BLaER1 (cell line): ENCODE measurements at regions not wholly inside any gene's neighbourhood (a gene's known extent, or its start where the extent isn't known, plus 50 kb on each side); places are given as distances from the start of the nearest gene placed in this dataset.
"Not testable (repeated sequence)": the region's sequence is repeated elsewhere in the genome, so short reads cannot be mapped to it uniquely, and the experiment has no call there.

Source experiments
- H3K27ac ChIP-seq: shearing (Covaris generic); formaldehyde crosslinking; 2 replicates; pipeline ENCODE4 v1.8.1; 2022
- H3K27me3 ChIP-seq: shearing (Covaris generic); formaldehyde crosslinking; 2 replicates; pipeline ENCODE4 v1.8.1; 2022
- H3K36me3 ChIP-seq: shearing (Covaris generic); formaldehyde crosslinking; 2 replicates; pipeline ENCODE4 v1.8.1; 2022
- H3K4me1 ChIP-seq: shearing (Covaris generic); formaldehyde crosslinking; 2 replicates; pipeline ENCODE4 v1.8.1; 2022
- H3K4me2 ChIP-seq: shearing (Covaris generic); formaldehyde crosslinking; 2 replicates; pipeline ENCODE4 v1.8.1; 2022
- H3K4me3 ChIP-seq: shearing (Covaris generic); formaldehyde crosslinking; 2 replicates; pipeline ENCODE4 v1.8.1; 2022
- H3K9ac ChIP-seq: shearing (Covaris generic); formaldehyde crosslinking; 2 replicates; pipeline ENCODE4 v1.8.1; 2022
- H3K9me3 ChIP-seq: shearing (Covaris generic); formaldehyde crosslinking; 2 replicates; pipeline ENCODE4 v1.8.1; 2022
- H4K20me1 ChIP-seq: shearing (Covaris generic); formaldehyde crosslinking; 2 replicates; pipeline ENCODE4 v1.8.1; 2022
- Cebpa-rat ChIP-seq: shearing (Covaris generic); IDR thresholded peaks from 2 replicates; pipeline ENCODE4 v1.8.1; 2022

- Histone ChIP-seq H3K9me3 (no peaks in the 10 kb centered on the region), H3K36me3 (no peaks in the 10 kb centered on the region), H3K4me2 (no peak overlapping the region), H3K4me1 (peaks cover 8% of the 10 kb centered on the region), H3K27me3 (no peaks in the 10 kb centered on the region), H3K4me3 (no peak overlapping the region), H3K27ac (no peak overlapping the region), H4K20me1 (no peaks in the 10 kb centered on the region), H3K9ac (no peak overlapping the region)
- no peak for TF ChIP-seq Cebpa-rat
Measured at GRCh38 chr1:182173808-182174512, 112.4 kb upstream of the ZNF648 start.

DNA sequence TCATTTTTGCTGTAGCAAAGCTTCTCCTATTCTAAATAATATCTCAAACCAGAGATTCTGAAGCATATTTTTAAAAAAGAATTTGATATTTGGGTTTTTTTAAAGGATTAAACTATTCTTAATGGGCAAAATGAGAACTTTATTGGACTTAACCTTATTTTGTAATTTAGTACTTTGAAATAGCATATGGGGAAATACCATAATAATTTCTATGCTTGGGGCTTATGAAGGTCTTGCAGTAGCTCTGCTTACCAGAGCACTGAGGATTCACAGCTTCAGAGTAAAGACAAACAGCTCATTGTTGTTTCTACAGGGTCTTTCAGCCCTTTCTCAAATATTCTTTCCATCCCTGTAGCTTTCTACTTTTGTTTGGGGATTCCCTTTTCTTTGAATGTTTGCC, 111.2 kb upstream of the ZNF648 start:
- Histone ChIP-seq H3K4me3 (no peak overlapping the region), H3K27ac (no peak overlapping the region), H3K4me1 (peaks cover 8% of the 10 kb centered on the region), H3K36me3 (no peaks in the 10 kb centered on the region), H4K20me1 (no peaks in the 10 kb centered on the region), H3K9me3 (no peaks in the 10 kb centered on the region), H3K4me2 (no peak overlapping the region), H3K27me3 (no peaks in the 10 kb centered on the region), H3K9ac (no peak overlapping the region)
- TF ChIP-seq Cebpa-rat, result no peak

GRCh38 chr1:182170891-182171461, 109.5 kb upstream of the ZNF648 start:
- Histone ChIP-seq H4K20me1 (no peaks in the 10 kb centered on the region), H3K36me3 (no peaks in the 10 kb centered on the region), H3K9me3 (no peaks in the 10 kb centered on the region), H3K4me3 (no peak overlapping the region), H3K9ac (no peak overlapping the region), H3K4me2 (peak overlapping the region; percentile 21; the same call in 1 of the 2 replicates), H3K27me3 (no peaks in the 10 kb centered on the region), H3K4me1 (peaks cover 8% of the 10 kb centered on the region), H3K27ac (no peak overlapping the region)
- no peak for TF ChIP-seq Cebpa-rat

GRCh38 chr1:182169203-182169602, 107.7 kb upstream of the ZNF648 start:
- Histone ChIP-seq H3K4me1 (peaks cover 8% of the 10 kb centered on the region), H3K27me3 (no peaks in the 10 kb centered on the region), H4K20me1 (no peaks in the 10 kb centered on the region), H3K4me3 (no peak overlapping the region), H3K9ac (no peak overlapping the region), H3K36me3 (no peaks in the 10 kb centered on the region), H3K9me3 (no peaks in the 10 kb centered on the region), H3K27ac (no peak overlapping the region), H3K4me2 (no peak overlapping the region)
- no peak for TF ChIP-seq Cebpa-rat

DNA sequence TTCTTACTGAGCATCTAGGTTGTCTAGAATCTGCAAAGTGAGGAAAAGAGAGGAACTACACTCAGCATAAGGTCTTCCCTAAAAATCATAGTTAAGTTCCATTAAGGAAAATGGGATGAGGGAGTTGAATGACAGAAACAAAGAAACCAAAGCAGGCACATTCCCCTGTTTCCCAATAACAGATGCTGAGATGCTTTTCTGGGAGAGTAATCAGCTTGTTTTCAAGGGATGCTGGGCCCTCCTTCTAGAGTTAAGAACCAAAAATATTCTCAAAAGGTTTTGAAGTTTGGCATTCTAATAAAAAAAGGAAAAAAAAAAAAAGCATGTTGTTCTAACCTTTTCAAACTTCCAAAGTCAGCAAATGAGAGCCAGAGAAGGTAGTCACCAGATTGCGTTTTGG, 105.2 kb upstream of the ZNF648 start:
- Histone ChIP-seq H4K20me1 (no peaks in the 10 kb centered on the region), H3K4me2 (no peak overlapping the region), H3K9me3 (no peaks in the 10 kb centered on the region), H3K9ac (no peak overlapping the region), H3K4me3 (no peak overlapping the region), H3K27me3 (no peaks in the 10 kb centered on the region), H3K27ac (no peak overlapping the region), H3K4me1 (peaks cover 8% of the 10 kb centered on the region), H3K36me3 (no peaks in the 10 kb centered on the region)
- TF ChIP-seq Cebpa-rat, result no peak

- Histone ChIP-seq H3K4me1 (peaks cover 5% of the 10 kb centered on the region), H4K20me1 (no peaks in the 10 kb centered on the region), H3K9me3 (no peaks in the 10 kb centered on the region), H3K4me2 (no peak overlapping the region), H3K36me3 (no peaks in the 10 kb centered on the region), H3K4me3 (no peak overlapping the region), H3K9ac (no peak overlapping the region), H3K27ac (no peak overlapping the region), H3K27me3 (no peaks in the 10 kb centered on the region)
- TF ChIP-seq Cebpa-rat, result no peak
Measured at GRCh38 chr1:182166321-182166720, 104.8 kb upstream of the ZNF648 start.

DNA sequence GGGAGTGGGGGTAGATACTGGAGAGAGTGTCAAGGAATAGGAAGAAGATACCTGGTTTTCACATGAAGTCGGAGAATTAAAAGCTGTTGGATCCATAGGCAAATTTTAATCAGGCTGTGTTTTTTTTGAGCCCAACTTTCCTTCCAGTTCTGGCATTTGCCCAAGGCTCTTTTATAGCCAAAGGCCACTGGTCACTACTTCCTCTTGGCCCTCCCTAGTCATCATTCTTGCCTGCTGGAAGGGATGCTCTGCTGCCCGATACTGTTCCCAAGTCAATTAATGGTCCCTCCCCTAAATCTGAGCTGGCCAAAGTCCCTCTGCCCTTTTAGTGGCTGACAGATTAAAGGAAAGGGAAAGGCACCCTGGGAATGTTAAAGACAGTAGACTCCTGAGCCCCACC, 102.8 kb upstream of the ZNF648 start:
- Histone ChIP-seq H3K9me3 (peaks cover 12% of the 10 kb centered on the region; the same call in 1 of the 2 replicates), H3K27ac (no peak overlapping the region), H3K36me3 (no peaks in the 10 kb centered on the region), H3K4me3 (no peak overlapping the region), H3K9ac (no peak overlapping the region), H3K27me3 (no peaks in the 10 kb centered on the region), H3K4me1 (no peaks in the 10 kb centered on the region), H4K20me1 (no peaks in the 10 kb centered on the region), H3K4me2 (no peak overlapping the region)
- TF ChIP-seq Cebpa-rat, result no peak

DNA sequence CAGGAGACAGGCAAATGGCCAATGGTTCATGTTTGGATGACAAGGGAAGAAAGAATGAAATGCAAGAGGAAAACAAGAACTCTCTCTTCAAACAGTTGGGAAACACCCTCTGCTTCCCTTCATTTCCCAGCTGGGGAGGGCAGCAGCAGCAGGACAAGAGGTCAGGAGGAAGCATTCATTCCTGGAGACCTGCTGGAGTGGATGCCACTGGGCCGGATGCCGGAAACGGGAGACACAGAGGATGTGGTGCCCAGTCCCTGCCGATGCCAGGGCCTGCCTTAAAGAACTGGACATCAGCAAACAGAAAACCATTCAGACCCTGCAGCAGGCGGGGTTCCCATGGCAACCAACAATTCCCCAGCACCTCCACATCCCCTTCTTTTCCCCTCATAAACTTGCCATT, 102.3 kb upstream of the ZNF648 start:
- H3K36me3 ChIP-seq, result no peaks in the 10 kb centered on the region
- H3K4me1 ChIP-seq, result no peaks in the 10 kb centered on the region
- H3K27ac ChIP-seq, result no peak overlapping the region
- H3K4me2 ChIP-seq, result no peak overlapping the region
- no peak for TF ChIP-seq Cebpa-rat
- no peaks in the 10 kb centered on the region for H3K27me3 ChIP-seq
- peaks cover 13% of the 10 kb centered on the region; the same call in 1 of the 2 replicates for H3K9me3 ChIP-seq
- no peak overlapping the region for H3K9ac ChIP-seq
- no peak overlapping the region for H3K4me3 ChIP-seq
- no peaks in the 10 kb centered on the region for H4K20me1 ChIP-seq

DNA sequence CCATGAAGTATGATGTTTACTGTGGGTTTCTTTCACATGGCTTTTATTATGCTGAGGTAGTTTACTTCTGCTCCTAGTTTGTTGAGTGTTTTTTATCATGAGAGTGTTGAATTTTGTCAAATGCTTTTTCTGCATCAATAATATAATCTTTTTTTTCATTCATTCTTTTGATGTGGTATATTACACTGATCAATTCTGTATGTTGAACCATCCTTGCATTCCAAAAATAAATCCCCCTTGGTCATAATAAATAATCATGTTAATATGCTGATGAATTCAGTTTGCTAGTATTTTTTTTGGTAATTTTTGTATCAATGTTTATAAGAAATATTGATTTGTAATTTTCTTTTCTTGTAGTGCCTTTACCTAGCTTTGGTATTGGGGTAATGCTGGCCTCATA, 97.9 kb upstream of the ZNF648 start:
- no peaks in the 10 kb centered on the region for H4K20me1 ChIP-seq
- no peak for TF ChIP-seq Cebpa-rat
- H3K27ac ChIP-seq, result no peak overlapping the region
- H3K4me3 ChIP-seq, result no peak overlapping the region
- H3K36me3 ChIP-seq, result no peaks in the 10 kb centered on the region
- H3K9me3 ChIP-seq, result peaks cover 13% of the 10 kb centered on the region; the same call in 1 of the 2 replicates
- no peak overlapping the region for H3K9ac ChIP-seq
- no peak overlapping the region for H3K4me2 ChIP-seq
- H3K27me3 ChIP-seq, result no peaks in the 10 kb centered on the region
- H3K4me1 ChIP-seq, result no peaks in the 10 kb centered on the region

DNA sequence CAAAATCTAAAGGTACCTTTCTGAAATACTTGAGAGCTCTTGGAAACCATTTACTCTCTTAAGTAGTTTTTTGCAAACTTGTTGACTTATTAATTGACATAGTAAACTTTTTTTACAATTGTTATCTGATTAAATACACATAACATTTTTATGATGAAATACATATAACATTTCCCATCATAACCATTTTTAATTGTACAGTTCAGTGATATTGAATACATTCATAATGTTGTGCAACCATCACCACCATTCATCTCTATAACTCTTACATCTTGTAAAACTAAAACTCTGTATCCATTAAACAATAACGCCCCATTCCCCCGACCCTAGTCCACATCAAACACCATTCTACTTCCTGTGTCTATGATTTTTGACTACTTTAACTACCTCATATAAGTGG, 95.7 kb upstream of the ZNF648 start:
- Histone ChIP-seq H3K27ac (no peak overlapping the region), H3K27me3 (no peaks in the 10 kb centered on the region), H4K20me1 (no peaks in the 10 kb centered on the region), H3K4me2 (no peak overlapping the region), H3K36me3 (no peaks in the 10 kb centered on the region), H3K9me3 (peaks cover 13% of the 10 kb centered on the region; the same call in 1 of the 2 replicates), H3K4me3 (no peak overlapping the region), H3K9ac (no peak overlapping the region), H3K4me1 (no peaks in the 10 kb centered on the region)
- no peak for TF ChIP-seq Cebpa-rat

DNA sequence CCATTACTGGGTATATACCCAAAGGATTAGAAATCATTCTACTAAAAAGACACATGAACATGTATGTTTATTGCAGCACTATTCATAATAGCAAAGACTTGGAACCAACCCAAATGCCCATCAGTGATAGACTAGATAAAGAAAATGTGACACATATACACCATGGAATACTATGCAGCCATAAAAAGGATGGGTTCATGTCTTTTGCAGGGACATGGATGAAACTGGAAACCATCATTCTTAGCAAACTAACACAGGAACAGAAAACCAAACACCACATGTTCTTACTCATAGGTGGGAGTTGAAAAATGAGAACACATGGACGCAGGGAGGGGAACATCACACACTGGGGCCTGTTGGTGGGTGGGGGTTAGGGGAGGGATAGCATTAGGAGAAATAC, 92.9 kb upstream of the ZNF648 start:
- not testable (repeated sequence) for H3K4me3 ChIP-seq, H3K27me3 ChIP-seq, H3K27ac ChIP-seq, H3K4me1 ChIP-seq, H4K20me1 ChIP-seq, H3K4me2 ChIP-seq, H3K36me3 ChIP-seq, H3K9me3 ChIP-seq, H3K9ac ChIP-seq
